ENCODE measurements at regions not wholly inside any gene's neighbourhood (a gene's known extent, or its start where the extent isn't known, plus 50 kb on each side); places are given as distances from the start of the nearest gene placed in this dataset.

- Histone ChIP-seq H3K4me3 (no peak overlapping the region), H3K36me3 (no peaks in the 10 kb centered on the region), H3K27me3 (no peaks in the 10 kb centered on the region), H3K9me3 (peaks cover 0 to 3% (median 0%) of the 10 kb centered on the region in 4 donors), H3K4me1 (peaks cover 0 to 10% (median 0%) of the 10 kb centered on the region in 4 donors), H3K27ac (no peak overlapping the region)
- TF ChIP-seq EP300 (IDR thresholded peaks at IDR 0.05) (no peak), CTCF (IDR thresholded peaks at IDR 0.05) (no peak), POLR2A (IDR thresholded peaks at IDR 0.05) (no peak), POLR2AphosphoS5 (IDR thresholded peaks at IDR 0.05) (no peak)
- no peak for DNase-seq
- intact Hi-C loops (cut with DNase I; ENCODE audit: low total_unique reads): no loop called here
These were observed 243.2 kb downstream of the CASP12 start for GRCh38 chr11:104655066-104655465.

- DNase-seq: no peak
- TF ChIP-seq CTCF (IDR thresholded peaks at IDR 0.05) (no peak), POLR2A (IDR thresholded peaks at IDR 0.05) (no peak), POLR2AphosphoS5 (IDR thresholded peaks at IDR 0.05) (no peak), EP300 (IDR thresholded peaks at IDR 0.05) (no peak)
- H3K36me3 ChIP-seq: no peaks in the 10 kb centered on the region
- 88 to 94% (median 91%) methylated on average over 1 of the region's 1 CpG for WGBS, 5 donors
- H3K27ac ChIP-seq: no peak overlapping the region
- peaks cover 0 to 3% (median 0%) of the 10 kb centered on the region in 4 donors for H3K9me3 ChIP-seq
- no peak overlapping the region for H3K4me3 ChIP-seq
- intact Hi-C loops (cut with DNase I; ENCODE audit: low total_unique reads): no loop called here
- no peaks in the 10 kb centered on the region for H3K27me3 ChIP-seq
- peaks cover 0 to 10% (median 0%) of the 10 kb centered on the region in 4 donors for H3K4me1 ChIP-seq
These were observed 244.0 kb downstream of the CASP12 start for GRCh38 chr11:104654181-104654813.

GRCh38 chr11:104653407-104653806 lies 244.9 kb downstream of the CASP12 start:
- intact Hi-C loops (cut with DNase I; ENCODE audit: low total_unique reads): no loop called here
- H3K27ac ChIP-seq: no peak overlapping the region
- WGBS, 5 donors: 26 to 51% (median 34%) methylated on average over 5 of the region's 5 CpGs

GRCh38 chr11:104652996-104653395 lies 245.3 kb downstream of the CASP12 start:
- intact Hi-C loops (cut with DNase I; ENCODE audit: low total_unique reads): no loop called here
- DNase-seq: no peak
- Histone ChIP-seq H3K27ac (no peak overlapping the region), H3K36me3 (no peaks in the 10 kb centered on the region), H3K4me1 (peaks cover 0 to 10% (median 0%) of the 10 kb centered on the region in 4 donors), H3K4me3 (no peak overlapping the region), H3K27me3 (no peaks in the 10 kb centered on the region), H3K9me3 (peaks cover 0 to 3% (median 0%) of the 10 kb centered on the region in 4 donors)
- TF ChIP-seq CTCF (IDR thresholded peaks at IDR 0.05): no peak
- no peak for TF ChIP-seq POLR2A (IDR thresholded peaks at IDR 0.05)
- no peak for TF ChIP-seq EP300 (IDR thresholded peaks at IDR 0.05)
- TF ChIP-seq POLR2AphosphoS5 (IDR thresholded peaks at IDR 0.05): no peak
- WGBS, 5 donors: 46 to 58% (median 55%) methylated on average over 4 of the region's 4 CpGs

More at GRCh38 chr11:104653407-104653806, 244.9 kb downstream of the CASP12 start:
- no peak for TF ChIP-seq EP300 (IDR thresholded peaks at IDR 0.05)
- TF ChIP-seq POLR2AphosphoS5 (IDR thresholded peaks at IDR 0.05): no peak
- TF ChIP-seq POLR2A (IDR thresholded peaks at IDR 0.05): no peak
- TF ChIP-seq CTCF (IDR thresholded peaks at IDR 0.05): no peak
- Histone ChIP-seq H3K36me3 (no peaks in the 10 kb centered on the region), H3K4me1 (peaks cover 0 to 10% (median 0%) of the 10 kb centered on the region in 4 donors), H3K27me3 (no peaks in the 10 kb centered on the region), H3K4me3 (no peak overlapping the region), H3K9me3 (peaks cover 0 to 3% (median 0%) of the 10 kb centered on the region in 4 donors)
- DNase-seq: peak in 1 of 2 donors; percentile 6

All from stomach (tissue), 8 donors.